SK-N-SH (cell line): ENCODE measurements at regions not wholly inside any gene's neighbourhood (a gene's known extent, or its start where the extent isn't known, plus 50 kb on each side); places are given as distances from the start of the nearest gene placed in this dataset.

Experiments used
- CHD2 ChIP-seq: fragments of 150-350 bp; IDR thresholded peaks from 2 replicates; pipeline ENCODE4 v1.6.1; 2018; ENCODE audit warnings: low read length; ENCODE audit not compliant: partially characterized antibody
- CTCF ChIP-seq: fragments of 200-600 bp; sonication (generic); IDR thresholded peaks from 2 replicates; pipeline ENCODE4 v1.6.1; 2017; ENCODE audit warnings: antibody characterized with exemption, mild to moderate bottlenecking, moderate library complexity
- FOXJ3 ChIP-seq: sonication (generic); formaldehyde crosslinking; IDR thresholded peaks from 2 replicates; pipeline ENCODE4 v1.5.1; 2020; ENCODE audit warnings: mild to moderate bottlenecking, missing genetic modification reagents
- MEF2A ChIP-seq: IDR thresholded peaks from 2 replicates; pipeline ENCODE4 v1.4.0; 2012; ENCODE audit warnings: low read depth, borderline replicate concordance
- MXI1 ChIP-seq: IDR thresholded peaks from 2 replicates; pipeline ENCODE4 v1.6.1; 2012; ENCODE audit warnings: mild to moderate bottlenecking, low read depth, low read length, improper control_type of control experiment
- PBX3 ChIP-seq: IDR thresholded peaks from 2 replicates; pipeline ENCODE4; 2012
- POLR2AphosphoS5 ChIP-seq: IDR thresholded peaks from 2 replicates; pipeline ENCODE4 v1.6.1; 2012; ENCODE audit warnings: low read depth, low read length
- RAD21 ChIP-seq: IDR thresholded peaks from 2 replicates; pipeline ENCODE4 v1.6.1; 2012; ENCODE audit warnings: mild to moderate bottlenecking, low read length
- SMC3 ChIP-seq: IDR thresholded peaks from 2 replicates; pipeline ENCODE4 v1.6.1; 2012; ENCODE audit warnings: low read depth, low read length, improper control_type of control experiment
- TCF12 ChIP-seq: IDR thresholded peaks from 2 replicates; pipeline ENCODE4 v1.4.0; 2012

GRCh38 chr19:30622276-30622675 lies 250.1 kb downstream of the ZNF536 start:
- no peak for TF ChIP-seq CTCF
- TF ChIP-seq SMC3 = no peak
- TF ChIP-seq MEF2A = no peak
- no peak for TF ChIP-seq RAD21
- no peak for TF ChIP-seq POLR2AphosphoS5
- no peak for TF ChIP-seq TCF12
- TF ChIP-seq CHD2 = no peak
- TF ChIP-seq FOXJ3 (CRISPR knock-in tag) = no peak
- TF ChIP-seq PBX3 = no peak
- no peak for TF ChIP-seq MXI1
